Heart left ventricle (tissue), 13 donors: ENCODE measurements at regions not wholly inside any gene's neighbourhood (a gene's known extent, or its start where the extent isn't known, plus 50 kb on each side); places are given as distances from the start of the nearest gene placed in this dataset.

Source experiments
- CTCF ChIP-seq, 12 donors: fragments of 200-600 bp; sonication (generic) in 4 of 12; IDR thresholded peaks; one replicate each; pipeline versions ENCODE4 v1.5.0 to v1.8.0; 2018 to 2022; ENCODE audit warnings: antibody characterized with exemption in 12 of 12, mild to moderate bottlenecking in 5 of 12
- POLR2A ChIP-seq, 2 donors: fragments of 450-650 bp; IDR thresholded peaks; one replicate each; pipeline ENCODE4 v1.6.1; 2017; ENCODE audit warnings: antibody characterized with exemption in 2 of 2, mild to moderate bottlenecking in 2 of 2, moderate library complexity in 2 of 2
- donor health status: ischemic (EF 13 %, LVEDD 7.1; RV severe dilation, severe dysfunction).
- donor health status: DM: no; HTN: yes; CAD: no.
- donor health status: DM: no; HTN: no; CAD: no.
- donor health status: ischemic (EF 25% LVEDD 6.9; RV normal size, moderate dysfunction).
- donor health status: ischemic (EF 25% LVEDD 5.7; RV mildly dilated, moderate dysfunction).
- donor health status: ischemic (EF 35%, LVEDD 5.7; RV mildly dilated, moderate dysfunction).
- donor health status: nonischemic (EF 11% LVEDD 7.7; RV severe dilation, severe dysfunction).
- donor health status: DM: yes; HTN: yes; CAD: no.
- donor health status: PGD.
- donor health status: ischemic (EF 29% LVEDD 5.4; RV normal size, mild dysfunction).
- donor health status: nonischemic (EF 23%, LVEDD 6.1; RV moderate dilation, normal function).

- TF ChIP-seq CTCF (IDR thresholded peaks at IDR 0.05) (no peak), POLR2A (IDR thresholded peaks at IDR 0.05) (no peak)
Observed at GRCh38 chr10:120656107-120656506, 195.1 kb upstream of the WDR11 start.
